H1 (cell line): ENCODE measurements at regions not wholly inside any gene's neighbourhood (a gene's known extent, or its start where the extent isn't known, plus 50 kb on each side); places are given as distances from the start of the nearest gene placed in this dataset.

Experiments used
- CTCF ChIA-PET: fragments of 300-600 bp; sonication (Branson Sonifier 250); formaldehyde crosslinking; loops from one replicate; lab custom pipeline; 2021; ENCODE audit not compliant: partially characterized antibody; lab: Charles Lee
- POLR2A ChIA-PET: fragments of 300-600 bp; sonication (Branson Sonifier 250); formaldehyde crosslinking; loops from one replicate; lab custom pipeline; 2021; ENCODE audit warnings: inconsistent platforms; ENCODE audit not compliant: partially characterized antibody; lab: Charles Lee
- DNase-seq, 2 experiments: peaks; one replicate each; pipeline versions ENCODE4 v3.0.0 to v3.0.0-alpha.2; 2010 to 2022; ENCODE audit warnings: low spot score in 2 of 2, low read depth in 1 of 2, mixed read lengths in 1 of 2
- FAIRE-seq: peaks from 2 replicates; lab custom pipeline; 2011; peaks lifted over from hg19 to GRCh38; lab: Jason Lieb, UNC
- H2AFZ ChIP-seq: 2 replicates; pipeline ENCODE4 v1.8.1; 2012; ENCODE audit warnings: low read length, inconsistent platforms
- H2AK5ac ChIP-seq: 2 replicates; pipeline ENCODE4 v1.6.1; 2013; ENCODE audit warnings: low read depth, low read length
- H2BK120ac ChIP-seq: replicated peaks from 2 replicates; pipeline ENCODE3; 2013; ENCODE audit warnings: low read depth, low read length, inconsistent platforms
- H2BK12ac ChIP-seq: 2 replicates; pipeline ENCODE4 v1.6.1; 2013; ENCODE audit warnings: low read depth, low read length
- H2BK15ac ChIP-seq: 2 replicates; pipeline ENCODE4 v1.6.1; 2013; ENCODE audit warnings: low read length
- H2BK20ac ChIP-seq: 2 replicates; pipeline ENCODE4 v1.6.1; 2013; ENCODE audit warnings: low read length
- H2BK5ac ChIP-seq: 2 replicates; pipeline ENCODE4 v1.6.1; 2013; ENCODE audit warnings: low read depth, low read length
- H3K14ac ChIP-seq: 2 replicates; pipeline ENCODE4 v1.6.1; 2013; ENCODE audit warnings: inconsistent platforms; ENCODE audit not compliant: insufficient read length
- H3K18ac ChIP-seq: 2 replicates; pipeline ENCODE4 v1.6.1; 2013; ENCODE audit warnings: low read length; ENCODE audit errors: extremely low read depth
- H3K23ac ChIP-seq: 2 replicates; pipeline ENCODE4 v1.6.1; 2013; ENCODE audit warnings: inconsistent platforms; ENCODE audit not compliant: insufficient read length
- H3K23me2 ChIP-seq: 2 replicates; pipeline ENCODE4 v1.6.1; 2013; ENCODE audit warnings: low read depth, low read length
- H3K27ac ChIP-seq: 2 replicates; pipeline ENCODE4 v1.6.1; 2011; ENCODE audit warnings: low read depth, low read length, inconsistent platforms
- H3K27me3 ChIP-seq, 4 experiments: replicated peaks in 1 of 4; 1 replicate in 1 of 4; 2 replicates in 3 of 4; pipeline versions ENCODE4 v1.6.1 to v1.8.1; 2011 to 2013; ENCODE audit warnings: low read length in 3 of 4, mild to moderate bottlenecking in 3 of 4, inconsistent platforms in 2 of 4, mixed read lengths in 2 of 4, moderate library complexity in 1 of 4; ENCODE audit not compliant: control insufficient read depth in 3 of 4, insufficient read depth in 3 of 4; ENCODE audit errors: extremely low read depth in 1 of 4
- H3K36me3 ChIP-seq, 4 experiments: 2 replicates each; pipeline versions ENCODE4 v1.6.1 to v1.8.1; 2011 to 2013; ENCODE audit warnings: mild to moderate bottlenecking in 4 of 4, low read length in 3 of 4, moderate library complexity in 2 of 4, control low read depth in 1 of 4, inconsistent platforms in 1 of 4; ENCODE audit not compliant: insufficient read depth in 4 of 4, control insufficient read depth in 2 of 4
- H3K4ac ChIP-seq: replicated peaks from 2 replicates; pipeline ENCODE3; 2013; ENCODE audit warnings: low read length, low read depth, mixed read lengths, inconsistent platforms; ENCODE audit not compliant: insufficient read length
- H3K4me1 ChIP-seq, 4 experiments: replicated peaks in 1 of 4; 1 replicate in 1 of 4; 2 replicates in 3 of 4; pipeline versions ENCODE4 v1.6.1 to v1.8.1; 2011 to 2013; ENCODE audit warnings: low read length in 3 of 4, inconsistent platforms in 2 of 4, mixed read lengths in 1 of 4; ENCODE audit not compliant: insufficient read depth in 4 of 4, control insufficient read depth in 3 of 4
- H3K4me2 ChIP-seq, 2 experiments: 2 replicates each; pipeline versions ENCODE4 v1.6.1 to v1.8.1; 2011 to 2013; ENCODE audit warnings: low read depth in 2 of 2, low read length in 2 of 2, control low read depth in 1 of 2, inconsistent platforms in 1 of 2, mild to moderate bottlenecking in 1 of 2; ENCODE audit not compliant: insufficient read depth in 1 of 2
- H3K4me3 ChIP-seq, 4 experiments: fragments of 200-600, 300-600 bp in 1 of 4; sonication (generic), shearing (Covaris generic), sonication (Bioruptor Twin) in 1 of 4; 2 replicates each; pipeline versions ENCODE4 v1.5.1 to v1.8.1; 2011 to 2016; ENCODE audit warnings: low read length in 4 of 4, low read depth in 3 of 4, control low read depth in 2 of 4, inconsistent platforms in 2 of 4, mild to moderate bottlenecking in 2 of 4, mixed read lengths in 1 of 4, moderate library complexity in 1 of 4; ENCODE audit not compliant: insufficient read depth in 2 of 4; ENCODE audit errors: extremely low read depth in 1 of 4
- H3K56ac ChIP-seq: replicated peaks from 2 replicates; pipeline ENCODE3; 2013; ENCODE audit warnings: low read depth, mild to moderate bottlenecking, mixed read lengths, low read length, inconsistent platforms; ENCODE audit not compliant: insufficient read length
- H3K79me1 ChIP-seq: 2 replicates; pipeline ENCODE4 v1.6.1; 2013; ENCODE audit warnings: low read depth, low read length, control low read depth
- H3K79me2 ChIP-seq, 2 experiments: 2 replicates each; pipeline versions ENCODE4 v1.6.1 to v1.8.1; 2012 to 2013; ENCODE audit warnings: low read length in 2 of 2, mild to moderate bottlenecking in 2 of 2, inconsistent platforms in 1 of 2; ENCODE audit not compliant: insufficient read depth in 2 of 2, control insufficient read depth in 1 of 2
- H3K9ac ChIP-seq, 4 experiments: replicated peaks in 1 of 4; 1 replicate in 1 of 4; 2 replicates in 3 of 4; pipeline versions ENCODE4 v1.6.1 to v1.8.1; 2011 to 2013; ENCODE audit warnings: low read depth in 3 of 4, low read length in 3 of 4, control low read depth in 2 of 4, mild to moderate bottlenecking in 2 of 4, moderate library complexity in 2 of 4, inconsistent platforms in 1 of 4; ENCODE audit errors: extremely low read depth in 1 of 4
- H3K9me3 ChIP-seq, 2 experiments: 2 replicates each; pipeline versions ENCODE4 v1.6.1 to v1.8.1; 2012 to 2013; ENCODE audit warnings: mild to moderate bottlenecking in 2 of 2, moderate library complexity in 2 of 2, control low read depth in 1 of 2, inconsistent platforms in 1 of 2, low read depth in 1 of 2, low read length in 1 of 2, mixed read lengths in 1 of 2; ENCODE audit not compliant: insufficient read depth in 2 of 2
- H4K20me1 ChIP-seq, 2 experiments: replicated peaks in 1 of 2; 2 replicates each; pipeline versions ENCODE3 to v1.8.1; 2011 to 2013; ENCODE audit warnings: inconsistent platforms in 2 of 2, low read length in 2 of 2, mild to moderate bottlenecking in 1 of 2; ENCODE audit not compliant: insufficient read depth in 2 of 2, control insufficient read depth in 1 of 2
- H4K5ac ChIP-seq: 2 replicates; pipeline ENCODE4 v1.6.1; 2013; ENCODE audit warnings: low read length, low read depth, mixed read lengths, inconsistent platforms; ENCODE audit not compliant: insufficient read length
- H4K8ac ChIP-seq: 2 replicates; pipeline ENCODE4 v1.8.0; 2013; ENCODE audit warnings: mild to moderate bottlenecking, moderate library complexity, low read length, inconsistent platforms; ENCODE audit not compliant: insufficient read depth; ENCODE audit errors: extremely low read depth
- H4K91ac ChIP-seq: replicated peaks from 2 replicates; pipeline ENCODE3; 2013; ENCODE audit warnings: low read length, mixed read lengths, inconsistent platforms; ENCODE audit not compliant: insufficient read length
- CTCF ChIP-seq, 3 experiments: IDR thresholded peaks; 1 replicate in 2 of 3; 2 replicates in 1 of 3; pipeline versions ENCODE4 v1.5.1 to v1.6.1; 2011; ENCODE audit warnings: low read length in 3 of 3, mild to moderate bottlenecking in 3 of 3, inconsistent platforms in 2 of 3, low read depth in 1 of 3, moderate library complexity in 1 of 3; ENCODE audit not compliant: insufficient read depth in 1 of 3; ENCODE audit errors: control extremely low read depth in 1 of 3
- JUN ChIP-seq: IDR thresholded peaks from 2 replicates; pipeline ENCODE4 v1.6.1; 2011; ENCODE audit warnings: low read depth, mild to moderate bottlenecking, improper control_type of control experiment, low read length
- KDM1A ChIP-seq: fragments of 200-600, 300-600 bp; sonication (generic); IDR thresholded peaks from 2 replicates; pipeline ENCODE4 v1.7.1; 2016; ENCODE audit warnings: mild to moderate bottlenecking, low read length, borderline replicate concordance
- NRF1 ChIP-seq: IDR thresholded peaks from 2 replicates; pipeline ENCODE4 v1.6.1; 2011; ENCODE audit warnings: mild to moderate bottlenecking, low read depth, low read length, improper control_type of control experiment
- POLR2AphosphoS5 ChIP-seq: IDR thresholded peaks from 2 replicates; pipeline ENCODE4 v1.6.1; 2011; ENCODE audit warnings: low read depth, low read length
- SP2 ChIP-seq: IDR thresholded peaks from 2 replicates; pipeline ENCODE4 v1.6.1; 2012; ENCODE audit warnings: mild to moderate bottlenecking, low read length, inconsistent platforms
- SP4 ChIP-seq: IDR thresholded peaks from 2 replicates; pipeline ENCODE4 v1.6.1; 2012; ENCODE audit warnings: low read length, inconsistent platforms
- TAF1 ChIP-seq: IDR thresholded peaks from 2 replicates; pipeline ENCODE4 v1.6.1; 2011; ENCODE audit warnings: mild to moderate bottlenecking, low read depth, low read length
- TBP ChIP-seq: IDR thresholded peaks from 2 replicates; pipeline ENCODE4 v1.6.1; 2011; ENCODE audit warnings: low read depth, low read length, improper control_type of control experiment
- TEAD4 ChIP-seq: IDR thresholded peaks from 2 replicates; pipeline ENCODE4 v1.6.1; 2012; ENCODE audit warnings: low read depth, low read length, inconsistent platforms, mixed read lengths
- ZNF274 ChIP-seq: IDR thresholded peaks from 2 replicates; pipeline ENCODE4 v1.7.0; 2012; ENCODE audit warnings: low read length, borderline replicate concordance; ENCODE audit errors: extremely low read depth
- WGBS, 2 experiments: shearing (Covaris generic) in 1 of 2; methylation state at CpG; one replicate each; pipeline versions ENCODE4 v1.1.6 to v1.1.7; 2013 to 2015; ENCODE audit warnings: low lambda C conversion rate in 2 of 2, mixed read lengths in 2 of 2, inconsistent platforms in 1 of 2, low coverage in 1 of 2, missing lambda C conversion rate in 1 of 2; ENCODE audit not compliant: insufficient replicate concordance in 2 of 2, insufficient coverage in 1 of 2, insufficient read length in 1 of 2; ENCODE audit errors: extremely low coverage in 1 of 2, missing lambda C conversion rate in 1 of 2; 5-methylcytosine and 5-hydroxymethylcytosine counted together

GRCh38 chr5:117245130-117245529, 670.5 kb upstream of the SEMA6A start:
- H3K79me2 ChIP-seq = no peaks in the 10 kb centered on the region
- FAIRE-seq (no peak), DNase-seq (no peak)
- no peak overlapping the region for H3K14ac ChIP-seq
- no peak overlapping the region for H3K56ac ChIP-seq
- H4K20me1 ChIP-seq = no peaks in the 10 kb centered on the region
- no peak overlapping the region for H2BK120ac ChIP-seq
- no peak overlapping the region for H3K23ac ChIP-seq
- H3K79me1 ChIP-seq = no peaks in the 10 kb centered on the region
- H2AFZ ChIP-seq = no peak overlapping the region
- no peak overlapping the region for H3K4ac ChIP-seq
- H2BK20ac ChIP-seq = no peak overlapping the region
- H3K9me3 ChIP-seq = peaks cover 8 to 11% of the 10 kb centered on the region in 2 experiments; a peak in 3 of 4 replicates
- H4K5ac ChIP-seq = no peak overlapping the region
- 100% methylated on average over 1 of the region's 1 CpG; no CpG with 5 or more reads in 1 of the 2 experiments for WGBS, 2 experiments
- CTCF ChIA-PET = no interaction called here
- H3K4me2 ChIP-seq = no peak overlapping the region
- no peak overlapping the region for H4K8ac ChIP-seq
- H2AK5ac ChIP-seq = no peak overlapping the region
- H2BK5ac ChIP-seq = no peak overlapping the region
- POLR2A ChIA-PET = no interaction called here
- H3K4me1 ChIP-seq = no peaks in the 10 kb centered on the region
- no peak overlapping the region for H3K27ac ChIP-seq
- no peak overlapping the region for H3K4me3 ChIP-seq
- H3K18ac ChIP-seq = no peak overlapping the region
- TF ChIP-seq TEAD4 (no peak), SP2 (no peak), TAF1 (no peak), ZNF274 (no peak), NRF1 (no peak), TBP (no peak), JUN (no peak), KDM1A (no peak), SP4 (no peak), CTCF (IDR thresholded peaks at IDR 0.05; ENCODE audit: control extremely low read depth in 1 of 3, insufficient read depth in 1 of 3, low read depth in 1 of 3, low read length in 3 of 3) (no peak), POLR2AphosphoS5 (no peak)
- H3K36me3 ChIP-seq = no peaks in the 10 kb centered on the region
- H3K9ac ChIP-seq = no peak overlapping the region
- H4K91ac ChIP-seq = no peak overlapping the region
- H2BK12ac ChIP-seq = no peak overlapping the region
- no peaks in the 10 kb centered on the region for H3K23me2 ChIP-seq
- no peak overlapping the region for H2BK15ac ChIP-seq
- H3K27me3 ChIP-seq = no peaks in the 10 kb centered on the region
